ENCODE measurements at regions not wholly inside any gene's neighbourhood (a gene's known extent, or its start where the extent isn't known, plus 50 kb on each side); places are given as distances from the start of the nearest gene placed in this dataset.
A peak's percentile ranks its signal among the peaks of the same experiment; 100 is the strongest.

GRCh38 chr17:77011173-77012011, 129.4 kb upstream of the SEC14L1 start:
- TF ChIP-seq CTCF (IDR thresholded peaks at IDR 0.05) (peak; percentile 74), ZFX (IDR thresholded peaks at IDR 0.05; ENCODE audit: borderline replicate concordance) (no peak)

All from 22Rv1 (cell line).